ENCODE measurements at regions not wholly inside any gene's neighbourhood (a gene's known extent, or its start where the extent isn't known, plus 50 kb on each side); places are given as distances from the start of the nearest gene placed in this dataset.
"Not testable (repeated sequence)": the region's sequence is repeated elsewhere in the genome, so short reads cannot be mapped to it uniquely, and the experiment has no call there.

- DNase-seq, result no peak
Observed at GRCh38 chr6:105562027-105562426, 159.1 kb upstream of the PREP start.

DNA sequence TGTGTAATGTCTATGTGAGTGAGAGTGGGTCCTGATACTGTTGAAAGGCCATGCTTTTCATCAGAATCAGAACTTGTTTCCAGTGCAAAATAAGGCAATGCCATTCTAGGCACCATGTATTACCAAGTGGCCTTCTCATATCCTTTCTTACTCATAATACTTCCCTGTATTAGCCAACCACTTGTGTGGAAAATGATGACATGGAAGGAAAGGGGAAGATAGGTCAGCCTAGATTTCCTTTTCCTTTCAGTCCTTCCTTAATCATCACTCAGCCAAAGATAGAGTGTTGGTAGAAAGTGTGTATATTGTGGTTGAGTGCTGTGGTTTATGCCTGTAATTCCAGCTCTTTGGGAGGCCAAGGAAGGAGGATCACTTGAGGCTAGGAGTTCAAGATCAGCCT lies 158.6 kb upstream of the PREP start:
- no peak for DNase-seq

- no peak for DNase-seq
Observed at GRCh38 chr6:105560611-105561066, 157.8 kb upstream of the PREP start.

DNA sequence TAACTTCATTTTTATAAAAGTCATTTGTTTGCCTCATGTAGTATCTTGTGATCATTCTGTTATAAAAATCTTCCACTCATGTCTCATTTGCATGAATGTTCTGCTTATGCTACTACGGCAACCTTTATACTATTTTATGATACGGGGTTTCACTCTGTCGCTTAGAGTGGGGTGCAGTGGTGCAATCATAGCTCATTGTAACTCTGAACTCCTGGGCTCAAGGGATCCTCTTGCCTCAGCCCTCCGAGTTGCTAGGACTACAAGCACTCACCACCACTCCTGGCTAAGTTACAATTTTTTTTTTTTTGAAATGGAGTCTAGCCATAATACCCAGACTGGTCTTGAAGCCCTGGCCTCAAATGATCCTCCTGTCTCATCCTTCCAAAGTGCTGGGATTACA lies 154.4 kb upstream of the PREP start:
- no peak for DNase-seq

DNA sequence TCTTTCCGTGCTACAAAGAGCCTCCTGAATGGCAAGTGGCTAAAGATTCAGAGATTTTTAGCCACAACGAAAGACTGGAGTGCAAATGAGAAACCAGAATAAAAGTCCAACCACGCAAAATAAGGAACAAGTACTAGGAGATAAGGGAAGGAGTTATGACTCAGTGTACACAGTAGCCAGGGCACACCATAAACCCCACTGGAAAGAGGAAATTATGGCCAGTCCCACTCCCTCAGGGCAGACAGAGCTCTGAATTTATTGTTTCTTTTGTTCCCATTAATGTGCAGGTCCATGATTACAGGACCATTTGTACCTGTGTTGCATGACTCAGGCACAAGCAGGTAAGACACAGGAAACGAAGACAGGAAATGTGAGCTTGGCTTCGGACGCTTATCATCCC lies 150.3 kb upstream of the PREP start:
- no peak for DNase-seq

GRCh38 chr6:105550955-105551620 lies 148.2 kb upstream of the PREP start:
- DNase-seq, result no peak

DNA sequence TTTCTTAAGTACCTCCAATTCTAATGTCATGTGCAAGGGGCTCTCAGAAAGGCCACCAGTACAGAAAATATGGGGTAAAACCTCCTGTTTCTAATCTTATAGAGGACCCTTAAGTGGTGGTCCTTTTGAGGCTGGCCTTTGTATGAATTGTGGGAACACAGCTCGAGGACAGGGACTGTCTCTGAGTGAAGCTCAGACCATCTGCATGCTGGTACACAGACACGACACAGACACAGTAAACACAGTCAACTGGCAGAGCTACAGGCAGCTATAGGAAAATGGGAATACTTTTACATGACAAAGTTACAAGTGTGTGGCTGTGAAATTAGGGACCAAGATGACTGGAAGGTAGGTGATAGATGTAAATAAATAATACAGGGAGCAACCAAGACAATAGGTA lies 143.9 kb upstream of the PREP start:
- no peak for DNase-seq

DNA sequence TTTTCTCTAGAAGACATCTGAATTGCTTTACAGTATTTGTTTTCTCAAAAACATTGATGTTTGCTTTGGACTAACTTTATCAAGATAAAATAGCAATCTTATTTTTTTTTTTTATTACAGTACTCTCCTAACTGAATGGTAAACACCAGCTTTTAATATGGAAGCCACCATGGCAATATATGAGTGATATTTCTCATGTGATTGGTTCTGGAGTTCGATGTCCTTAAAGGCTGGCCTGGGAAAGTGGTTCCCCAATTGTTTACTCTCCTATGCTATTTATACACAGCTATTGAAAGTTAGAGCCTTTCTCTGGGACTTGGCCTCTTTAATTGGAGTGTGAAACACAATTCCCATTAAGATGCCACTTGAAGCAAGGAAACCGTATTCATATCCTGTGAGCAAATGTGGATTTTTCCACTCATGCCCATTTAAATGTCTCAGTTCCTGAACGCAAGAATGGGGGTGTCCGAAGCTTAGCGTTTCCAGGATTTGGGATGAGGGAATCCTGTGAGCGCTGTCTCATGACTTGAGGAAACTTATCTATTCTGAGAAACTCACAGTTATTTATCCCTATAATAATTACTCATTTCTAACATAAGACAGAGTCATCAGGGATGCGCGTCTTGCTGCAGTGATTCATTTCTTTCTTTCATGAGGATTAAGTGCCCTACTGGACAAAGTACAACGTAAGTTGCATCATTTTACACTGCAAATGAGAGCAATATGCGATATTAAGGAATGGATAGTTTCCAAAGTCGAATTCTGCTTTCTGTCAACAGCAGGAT lies 143.3 kb upstream of the PREP start:
- DNase-seq, result no peak

DNA sequence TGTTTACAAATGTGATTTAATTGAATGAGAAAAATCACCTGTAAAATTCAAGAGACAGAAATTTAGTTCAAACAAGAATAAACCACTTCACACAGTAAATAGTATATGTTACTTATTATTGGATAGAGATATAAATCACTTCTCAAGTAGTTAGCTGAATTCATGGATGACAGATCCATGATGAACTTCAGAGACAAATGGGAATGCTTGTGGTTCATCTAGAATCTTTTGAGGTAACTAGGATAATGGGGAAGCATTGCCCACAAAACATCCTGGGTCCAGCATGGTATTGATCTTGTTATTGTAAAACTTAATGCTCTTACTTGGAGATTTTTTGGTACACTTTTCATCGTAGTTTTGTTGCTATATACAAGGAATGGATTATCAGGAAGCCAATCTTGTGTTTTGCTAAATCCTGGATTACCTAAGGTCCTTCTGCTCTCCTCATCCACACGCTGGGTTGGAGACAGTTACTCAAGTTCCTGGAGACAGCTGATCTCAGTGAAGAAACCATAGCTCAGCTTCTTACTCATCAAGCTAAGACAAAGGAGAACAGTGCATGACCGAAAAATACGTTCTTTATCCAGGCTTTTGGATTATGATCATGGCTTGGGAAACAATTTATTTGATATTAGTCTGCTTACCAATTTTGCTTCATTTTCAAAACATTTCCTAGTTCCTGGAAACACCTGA lies 142.5 kb upstream of the PREP start:
- DNase-seq, result no peak

DNA sequence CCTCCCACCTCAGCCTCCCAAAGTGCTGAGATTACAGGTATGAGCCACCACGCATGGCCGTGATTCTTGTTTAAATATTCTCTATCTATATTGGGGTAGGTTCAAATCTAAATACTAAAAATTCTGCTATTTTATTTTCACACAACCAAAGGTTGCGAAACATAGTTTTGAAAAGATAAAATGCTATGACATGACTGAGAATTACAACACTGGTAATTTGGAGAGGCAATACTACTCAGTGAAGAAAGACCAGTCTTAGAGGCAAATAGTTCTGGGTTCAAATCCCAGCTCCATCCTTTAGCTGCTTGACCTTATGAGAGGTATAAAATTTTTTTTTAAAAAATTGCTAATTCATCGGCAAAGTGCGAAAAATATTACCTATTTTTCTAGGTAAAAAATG lies 137.0 kb upstream of the PREP start:
- no peak for DNase-seq

GRCh38 chr6:105537981-105538578 lies 135.2 kb upstream of the PREP start:
- DNase-seq, result no peak

GRCh38 chr6:105536961-105537360 lies 134.1 kb upstream of the PREP start:
- no peak for DNase-seq

- no peak for DNase-seq
Observed at GRCh38 chr6:105533301-105533700, 130.4 kb upstream of the PREP start.

- DNase-seq, result no peak
Observed at GRCh38 chr6:105526225-105526872, 123.5 kb upstream of the PREP start.

DNA sequence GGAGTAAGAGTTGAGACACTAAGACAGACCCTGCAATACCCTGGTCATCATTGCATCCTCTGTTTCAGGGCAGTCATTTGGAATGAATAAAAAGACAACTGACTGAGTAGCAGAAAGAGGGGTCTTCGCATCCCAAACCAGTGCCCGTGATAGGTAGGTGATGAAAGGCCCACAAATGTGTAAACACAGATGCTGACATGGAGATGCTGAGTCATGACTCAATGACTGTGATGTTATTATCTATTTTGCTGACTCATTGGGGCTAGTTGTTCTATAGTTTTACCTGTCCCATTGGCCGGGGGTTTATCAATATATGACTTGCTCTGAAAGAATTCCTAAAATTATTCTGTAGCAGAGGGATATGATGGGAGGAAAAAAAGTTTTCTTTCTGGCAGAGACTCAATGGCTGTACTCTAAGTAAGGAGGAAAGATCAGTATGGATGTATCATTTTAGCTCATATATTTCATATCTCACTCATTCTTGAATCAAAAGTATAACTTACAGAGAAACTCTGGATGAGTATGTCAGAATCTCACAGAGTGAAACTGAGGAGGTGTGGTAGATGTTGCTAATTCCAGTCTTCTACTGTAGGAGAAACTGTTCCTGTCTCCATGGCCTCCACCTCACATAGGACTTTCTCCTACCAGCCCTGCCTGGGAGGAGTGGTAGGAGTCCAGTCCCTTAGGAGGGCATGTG lies 119.9 kb upstream of the PREP start:
- DNase-seq, result no peak

- DNase-seq, result no peak
Observed at GRCh38 chr6:105519954-105520353, 117.1 kb upstream of the PREP start.

- DNase-seq, result not testable (repeated sequence)
Observed at GRCh38 chr6:105518993-105519392, 116.1 kb upstream of the PREP start.

- DNase-seq, result no peak
Observed at GRCh38 chr6:105515054-105515453, 112.2 kb upstream of the PREP start.

GRCh38 chr6:105514306-105514705 lies 111.4 kb upstream of the PREP start:
- no peak for DNase-seq

DNA sequence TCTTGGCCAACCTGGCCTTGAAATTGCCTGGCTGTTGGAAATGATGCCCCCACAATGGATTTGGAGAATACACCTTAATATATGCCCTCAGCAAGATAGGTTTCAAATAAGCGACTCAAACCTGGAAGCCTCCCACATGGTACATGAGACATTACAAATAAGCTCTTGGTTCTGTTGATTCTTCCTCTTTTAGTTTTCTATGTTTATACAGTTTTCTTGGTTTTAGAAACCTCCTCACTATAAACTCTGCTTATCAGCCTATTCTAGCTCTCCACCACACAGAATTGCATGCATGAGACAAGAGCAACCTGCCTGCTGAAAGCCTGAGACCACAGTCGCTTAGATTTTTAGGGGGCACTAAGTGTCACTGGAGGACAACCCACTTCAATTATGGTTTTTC lies 108.8 kb upstream of the PREP start:
- DNase-seq, result no peak

DNA sequence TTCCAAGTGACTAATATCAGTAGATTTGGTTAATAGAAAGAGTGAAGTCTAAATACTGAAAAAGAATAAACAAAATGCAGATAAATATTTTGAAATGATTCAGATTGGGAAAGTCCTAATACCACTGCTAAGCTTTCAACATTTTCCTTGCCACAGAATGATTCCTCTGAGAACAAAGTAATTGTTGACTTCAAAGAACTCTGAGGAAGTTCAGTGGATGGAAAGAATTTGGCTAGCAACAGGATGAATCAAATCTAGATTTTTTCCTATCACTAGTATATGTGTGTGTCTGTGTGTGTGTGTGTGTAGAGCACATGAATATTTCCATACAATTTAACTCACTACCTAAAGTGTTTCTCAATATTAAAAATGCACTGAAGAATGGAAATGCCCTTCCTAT lies 107.9 kb upstream of the PREP start:
- DNase-seq, result no peak

Measured in activated T-cell treated with anti-CD3 and anti-CD28 coated beads, Interleukin-2, amount 50 U/mL, for 1 hour (primary cell).